DND-41 (cell line): ENCODE measurements at regions not wholly inside any gene's neighbourhood (a gene's known extent, or its start where the extent isn't known, plus 50 kb on each side); places are given as distances from the start of the nearest gene placed in this dataset.
A peak's percentile ranks its signal among the peaks of the same experiment; 100 is the strongest.
"Not testable (repeated sequence)": the region's sequence is repeated elsewhere in the genome, so short reads cannot be mapped to it uniquely, and the experiment has no call there.

ENCODE experiments used
- ATAC-seq: fragments of 200-7000 bp; cut with Tn5 transposase; 3 replicates; pipeline ENCODE4 v1.9.1; 2021; ENCODE audit warnings: low read depth; ENCODE audit not compliant: insufficient read depth
- DNase-seq: peaks from one replicate; pipeline ENCODE4 v3.0.0-alpha.2; 2020
- H2AFZ ChIP-seq: 2 replicates; pipeline ENCODE4 v1.6.0; 2012; ENCODE audit warnings: low read depth, low read length
- H3K27ac ChIP-seq: 2 replicates; pipeline ENCODE4 v1.5.1; 2012; ENCODE audit warnings: low read length, inconsistent platforms
- H3K27me3 ChIP-seq: fragments of 200-600 bp; sonication (generic); 2 replicates; pipeline ENCODE4 v1.6.0; 2012; ENCODE audit warnings: low read length, mild to moderate bottlenecking, inconsistent platforms; ENCODE audit not compliant: insufficient read depth, poor library complexity
- H3K36me3 ChIP-seq: 2 replicates; pipeline ENCODE4 v1.5.1; 2012; ENCODE audit warnings: low read length, inconsistent platforms; ENCODE audit not compliant: insufficient read depth
- H3K4me1 ChIP-seq: 2 replicates; pipeline ENCODE4 v1.5.1; 2012; ENCODE audit warnings: mild to moderate bottlenecking, low read length; ENCODE audit not compliant: insufficient read depth
- H3K4me2 ChIP-seq: 2 replicates; pipeline ENCODE4 v1.6.0; 2012; ENCODE audit warnings: mild to moderate bottlenecking, moderate library complexity, low read length, inconsistent platforms; ENCODE audit not compliant: insufficient read depth
- H3K4me3 ChIP-seq, 2 experiments: fragments of 200-600 bp in 1 of 2; shearing (Covaris generic) in 1 of 2; 2 replicates each; pipeline ENCODE4 v1.5.1; 2012 to 2016; ENCODE audit warnings: inconsistent platforms in 2 of 2, low read length in 2 of 2, mild to moderate bottlenecking in 2 of 2, low read depth in 1 of 2, moderate library complexity in 1 of 2
- H3K79me2 ChIP-seq: 2 replicates; pipeline ENCODE4 v1.6.0; 2012; ENCODE audit warnings: low read length, inconsistent platforms; ENCODE audit not compliant: insufficient read depth
- H3K9ac ChIP-seq: 2 replicates; pipeline ENCODE4 v1.6.0; 2012; ENCODE audit warnings: low read depth, mild to moderate bottlenecking, inconsistent platforms, low read length, moderate library complexity
- H3K9me3 ChIP-seq: 2 replicates; pipeline ENCODE4 v1.5.1; 2012; ENCODE audit warnings: low read length, moderate library complexity, mild to moderate bottlenecking, inconsistent platforms; ENCODE audit not compliant: insufficient read depth, severe bottlenecking
- H4K20me1 ChIP-seq: 2 replicates; pipeline ENCODE4 v1.6.0; 2012; ENCODE audit warnings: low read length; ENCODE audit not compliant: insufficient read depth
- CTCF ChIP-seq: IDR thresholded peaks from 2 replicates; pipeline ENCODE4 v1.5.1; 2012; ENCODE audit warnings: borderline replicate concordance, low read length, moderate library complexity, mild to moderate bottlenecking; ENCODE audit not compliant: poor library complexity, severe bottlenecking; ENCODE audit errors: extremely low read depth
- EZH2 ChIP-seq: IDR thresholded peaks from 3 replicates; pipeline ENCODE4 v1.6.1; 2012; ENCODE audit warnings: borderline replicate concordance, low read depth, mild to moderate bottlenecking, moderate library complexity, low read length, inconsistent platforms; ENCODE audit not compliant: severe bottlenecking

GRCh38 chr14:106579084-106579483 lies 1052.7 kb downstream of the TMEM121 start:
- 0 out of 2 replicates have a peak, but pooled peaks cover 2% of the 10 kb centered on the region for H3K79me2 ChIP-seq
- peak overlapping the region in 1 of 2 experiments; percentile 37; a peak in 1 of 4 replicates for H3K4me3 ChIP-seq
- H3K36me3 ChIP-seq, result no peaks in the 10 kb centered on the region
- DNase-seq (no peak), ATAC-seq (no peak)
- H3K27me3 ChIP-seq, result no peaks in the 10 kb centered on the region
- peak overlapping the region; percentile 55 for H3K9ac ChIP-seq
- H4K20me1 ChIP-seq, result no peaks in the 10 kb centered on the region
- H3K9me3 ChIP-seq, result no peaks in the 10 kb centered on the region
- H2AFZ ChIP-seq, result peak overlapping the region; percentile 36; the same call in 1 of the 2 replicates
- H3K27ac ChIP-seq, result peak overlapping the region; percentile 94
- peak overlapping the region; percentile 47 for H3K4me2 ChIP-seq
- TF ChIP-seq CTCF (no peak), EZH2 (no peak)
- H3K4me1 ChIP-seq, result peaks cover 65% of the 10 kb centered on the region

- Histone ChIP-seq H3K9ac (peak overlapping the region; percentile 57), H3K27ac (peak overlapping the region; percentile 97), H3K27me3 (no peaks in the 10 kb centered on the region), H3K36me3 (no peaks in the 10 kb centered on the region), H3K4me2 (peak overlapping the region; percentile 55), H3K4me1 (peaks cover 88% of the 10 kb centered on the region), H2AFZ (peak overlapping the region; percentile 56; the same call in 1 of the 2 replicates), H3K9me3 (no peaks in the 10 kb centered on the region), H3K79me2 (peaks cover 8% of the 10 kb centered on the region), H4K20me1 (no peaks in the 10 kb centered on the region), H3K4me3 (peak overlapping the region in 1 of 2 experiments; percentile 22; a peak in 2 of 4 replicates)
- TF ChIP-seq CTCF (no peak), EZH2 (no peak)
- ATAC-seq, result peak; percentile 11; the same call in 1 of the 3 replicates
- DNase-seq, result no peak
These were observed 1059.3 kb downstream of the TMEM121 start for GRCh38 chr14:106585692-106586091.

- H2AFZ ChIP-seq, result peak overlapping the region; percentile 56
- peaks cover 8% of the 10 kb centered on the region for H3K79me2 ChIP-seq
- H3K27me3 ChIP-seq, result no peaks in the 10 kb centered on the region
- peak overlapping the region; percentile 97 for H3K27ac ChIP-seq
- H3K4me3 ChIP-seq, result peak overlapping the region in 1 of 2 experiments; percentile 22; a peak in 2 of 4 replicates
- no peaks in the 10 kb centered on the region for H3K9me3 ChIP-seq
- TF ChIP-seq CTCF, result peak; percentile 98
- TF ChIP-seq EZH2, result no peak
- peak; percentile 80 for ATAC-seq
- H3K4me1 ChIP-seq, result peaks cover 91% of the 10 kb centered on the region
- DNase-seq, result peak; percentile 91
- H4K20me1 ChIP-seq, result no peaks in the 10 kb centered on the region
- H3K36me3 ChIP-seq, result no peaks in the 10 kb centered on the region
- peak overlapping the region; percentile 57 for H3K9ac ChIP-seq
- peak overlapping the region; percentile 55 for H3K4me2 ChIP-seq
These were observed 1059.8 kb downstream of the TMEM121 start for GRCh38 chr14:106586098-106586704.

GRCh38 chr14:106591539-106591938 lies 1065.2 kb downstream of the TMEM121 start:
- not testable (repeated sequence) for ATAC-seq, H3K27me3 ChIP-seq, H3K79me2 ChIP-seq, H3K36me3 ChIP-seq, H2AFZ ChIP-seq, H3K9me3 ChIP-seq, H4K20me1 ChIP-seq
- H3K4me3 ChIP-seq, result peak overlapping the region in 1 of 2 experiments; percentile 34; a peak in 1 of 4 replicates
- H3K4me2 ChIP-seq, result peak overlapping the region; percentile 55
- H3K4me1 ChIP-seq, result peaks cover 92% of the 10 kb centered on the region
- H3K27ac ChIP-seq, result peak overlapping the region; percentile 97
- peak; percentile 72 for DNase-seq
- peak overlapping the region; percentile 64 for H3K9ac ChIP-seq
